Ectodermal cell (in vitro differentiated cells): ENCODE measurements at regions not wholly inside any gene's neighbourhood (a gene's known extent, or its start where the extent isn't known, plus 50 kb on each side); places are given as distances from the start of the nearest gene placed in this dataset.
"Not testable (repeated sequence)": the region's sequence is repeated elsewhere in the genome, so short reads cannot be mapped to it uniquely, and the experiment has no call there.

Source experiments
- H3K27ac ChIP-seq: 2 replicates; pipeline ENCODE4 v1.7.0; 2013; ENCODE audit warnings: mild to moderate bottlenecking, low read depth, low read length; ENCODE audit not compliant: insufficient read depth, poor library complexity, severe bottlenecking
- H3K27me3 ChIP-seq: 2 replicates; pipeline ENCODE4 v1.7.0; 2013; ENCODE audit warnings: mild to moderate bottlenecking, low read length; ENCODE audit not compliant: insufficient read depth, control insufficient read depth, poor library complexity, severe bottlenecking
- H3K36me3 ChIP-seq: one replicate; pipeline ENCODE4 v1.7.0; 2013; ENCODE audit warnings: low read length; ENCODE audit not compliant: control insufficient read depth, insufficient read depth
- H3K4me1 ChIP-seq: one replicate; pipeline ENCODE4 v1.7.0; 2013; ENCODE audit warnings: low read length; ENCODE audit not compliant: control insufficient read depth, insufficient read depth
- H3K4me3 ChIP-seq: 2 replicates; pipeline ENCODE4 v1.7.0; 2013; ENCODE audit warnings: low read depth, low read length, control low read depth; ENCODE audit not compliant: insufficient read depth
- H3K9me3 ChIP-seq: 2 replicates; pipeline ENCODE4 v1.7.0; 2013; ENCODE audit warnings: mild to moderate bottlenecking, low read length, moderate library complexity; ENCODE audit not compliant: control insufficient read depth
- WGBS, 2 experiments: methylation state at CpG; one replicate each; pipeline ENCODE4 v1.1.7; 2013; ENCODE audit warnings: missing lambda C conversion rate in 2 of 2; 5-methylcytosine and 5-hydroxymethylcytosine counted together

DNA sequence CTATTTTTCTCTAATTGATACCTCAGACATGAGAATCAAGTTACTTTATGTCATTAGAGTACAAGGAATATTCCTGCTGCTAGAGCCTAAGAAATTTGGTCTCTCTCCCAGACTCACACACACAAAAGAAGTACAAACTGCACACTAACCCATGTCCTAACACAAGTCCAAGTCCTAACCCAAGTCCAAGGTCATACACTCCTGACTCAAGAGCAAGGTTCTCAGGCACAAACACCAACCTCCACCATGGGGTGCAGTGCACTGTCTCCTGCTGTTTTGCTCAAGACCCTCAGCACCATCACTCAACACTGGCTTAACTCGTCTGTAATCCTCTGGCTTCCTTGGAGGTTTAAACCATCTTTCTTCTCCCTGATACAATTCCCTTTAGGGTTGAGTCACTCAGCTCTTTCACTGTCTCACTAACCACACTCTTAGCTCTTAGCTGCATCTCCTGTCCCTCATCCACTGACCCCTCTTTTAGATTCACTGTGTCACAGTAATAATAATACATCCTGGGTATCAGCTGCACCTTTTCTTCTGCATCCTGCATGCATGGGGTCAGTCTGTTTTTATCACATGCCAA, 129.8 kb downstream of the BCL2L11 start:
- no peaks in the 10 kb centered on the region for H3K36me3 ChIP-seq
- H3K4me3 ChIP-seq = no peak overlapping the region
- 86 to 89% methylated on average over 1 of the region's 1 CpG for WGBS, 2 experiments
- H3K27ac ChIP-seq = no peak overlapping the region
- no peaks in the 10 kb centered on the region for H3K4me1 ChIP-seq
- no peaks in the 10 kb centered on the region for H3K9me3 ChIP-seq
- no peaks in the 10 kb centered on the region for H3K27me3 ChIP-seq

DNA sequence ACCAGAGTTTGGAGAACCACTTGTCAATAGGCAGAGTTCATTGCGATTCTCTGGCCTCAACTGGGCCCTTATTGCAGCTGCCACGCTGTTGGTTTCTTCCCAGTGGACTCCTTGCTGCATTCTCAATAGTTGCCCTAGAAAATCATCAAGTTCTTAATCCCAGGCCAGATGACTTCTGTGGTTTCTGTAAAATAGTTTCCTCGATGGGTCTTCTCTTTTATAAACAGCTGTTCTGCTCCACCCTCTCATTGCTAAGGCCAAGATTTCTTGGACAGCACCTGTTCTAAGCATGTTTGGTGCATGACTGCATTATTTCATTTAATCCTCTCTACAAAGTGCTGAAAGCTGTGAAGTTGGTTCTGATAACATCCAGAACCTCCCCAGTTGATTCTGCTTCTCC, 131.0 kb downstream of the BCL2L11 start:
- WGBS, 2 experiments = 92 to 98% methylated on average over 3 of the region's 3 CpGs
- H3K9me3 ChIP-seq = no peaks in the 10 kb centered on the region
- no peak overlapping the region for H3K4me3 ChIP-seq
- H3K4me1 ChIP-seq = no peaks in the 10 kb centered on the region
- no peaks in the 10 kb centered on the region for H3K36me3 ChIP-seq
- H3K27me3 ChIP-seq = no peaks in the 10 kb centered on the region
- H3K27ac ChIP-seq = no peak overlapping the region

GRCh38 chr2:111252436-111252835, 131.7 kb downstream of the BCL2L11 start:
- H3K27ac ChIP-seq = no peak overlapping the region
- H3K27me3 ChIP-seq = no peaks in the 10 kb centered on the region
- no peaks in the 10 kb centered on the region for H3K4me1 ChIP-seq
- H3K9me3 ChIP-seq = no peaks in the 10 kb centered on the region
- no peaks in the 10 kb centered on the region for H3K36me3 ChIP-seq
- no peak overlapping the region for H3K4me3 ChIP-seq

GRCh38 chr2:111254916-111255315, 134.2 kb downstream of the BCL2L11 start:
- H3K9me3 ChIP-seq, H3K4me3 ChIP-seq, H3K4me1 ChIP-seq, H3K36me3 ChIP-seq, H3K27me3 ChIP-seq, H3K27ac ChIP-seq: not testable (repeated sequence)
- WGBS, 2 experiments = 94 to 96% methylated on average over 3 to 4 of the region's 6 CpGs

GRCh38 chr2:111256628-111257027, 135.9 kb downstream of the BCL2L11 start:
- H3K36me3 ChIP-seq, H3K27me3 ChIP-seq, H3K4me1 ChIP-seq, H3K4me3 ChIP-seq, H3K9me3 ChIP-seq, H3K27ac ChIP-seq: not testable (repeated sequence)
- no CpG with 5 or more reads among the region's 1 CpG for WGBS, 2 experiments

DNA sequence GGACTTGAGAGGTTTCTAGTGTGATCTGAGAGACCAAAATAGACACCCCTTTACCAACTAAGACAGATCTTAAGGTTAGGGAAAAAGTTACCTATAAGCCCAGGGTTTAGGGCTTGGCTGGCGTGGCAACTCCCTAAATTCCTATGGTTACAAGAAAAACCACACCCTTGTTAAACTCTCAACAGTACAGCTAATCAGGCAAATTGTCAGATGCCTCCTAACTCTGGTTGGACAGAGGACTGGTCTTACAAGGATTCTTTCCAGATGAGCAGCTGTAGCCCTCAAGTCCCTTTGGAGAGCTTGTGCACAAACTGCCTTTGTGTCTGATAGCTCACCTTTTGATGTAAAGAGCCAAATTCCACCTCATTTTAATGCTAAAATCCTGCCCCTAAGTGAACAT, 136.9 kb downstream of the BCL2L11 start:
- H3K27me3 ChIP-seq, H3K9me3 ChIP-seq, H3K4me3 ChIP-seq, H3K27ac ChIP-seq, H3K36me3 ChIP-seq, H3K4me1 ChIP-seq: not testable (repeated sequence)
- WGBS, 2 experiments = 100% methylated on average over 1 of the region's 1 CpG

GRCh38 chr2:111258318-111258717, 137.6 kb downstream of the BCL2L11 start:
- not testable (repeated sequence) for H3K4me3 ChIP-seq, H3K36me3 ChIP-seq, H3K27me3 ChIP-seq, H3K9me3 ChIP-seq, H3K4me1 ChIP-seq, H3K27ac ChIP-seq
- WGBS, 2 experiments = no CpG with 5 or more reads among the region's 1 CpG

- 66 to 75% methylated on average over 4 of the region's 9 CpGs for WGBS, 2 experiments
These were observed 142.1 kb downstream of the BCL2L11 start for GRCh38 chr2:111262627-111263379.

GRCh38 chr2:111263380-111264017, 142.8 kb downstream of the BCL2L11 start:
- not testable (repeated sequence) for H3K27ac ChIP-seq, H3K27me3 ChIP-seq, H3K4me1 ChIP-seq, H3K4me3 ChIP-seq, H3K36me3 ChIP-seq, H3K9me3 ChIP-seq
- no CpG with 5 or more reads among the region's 7 CpGs for WGBS, 2 experiments

More at GRCh38 chr2:111262627-111263379, 142.1 kb downstream of the BCL2L11 start:
- not testable (repeated sequence) for H3K4me1 ChIP-seq, H3K9me3 ChIP-seq, H3K36me3 ChIP-seq, H3K4me3 ChIP-seq, H3K27ac ChIP-seq, H3K27me3 ChIP-seq

GRCh38 chr2:111264956-111265355, 144.2 kb downstream of the BCL2L11 start:
- not testable (repeated sequence) for H3K4me3 ChIP-seq, H3K4me1 ChIP-seq, H3K36me3 ChIP-seq, H3K9me3 ChIP-seq, H3K27ac ChIP-seq, H3K27me3 ChIP-seq
- WGBS, 2 experiments = 95 to 96% methylated on average over 8 to 9 of the region's 11 CpGs
